ENCODE measurements at regions not wholly inside any gene's neighbourhood (a gene's known extent, or its start where the extent isn't known, plus 50 kb on each side); places are given as distances from the start of the nearest gene placed in this dataset.

DNA sequence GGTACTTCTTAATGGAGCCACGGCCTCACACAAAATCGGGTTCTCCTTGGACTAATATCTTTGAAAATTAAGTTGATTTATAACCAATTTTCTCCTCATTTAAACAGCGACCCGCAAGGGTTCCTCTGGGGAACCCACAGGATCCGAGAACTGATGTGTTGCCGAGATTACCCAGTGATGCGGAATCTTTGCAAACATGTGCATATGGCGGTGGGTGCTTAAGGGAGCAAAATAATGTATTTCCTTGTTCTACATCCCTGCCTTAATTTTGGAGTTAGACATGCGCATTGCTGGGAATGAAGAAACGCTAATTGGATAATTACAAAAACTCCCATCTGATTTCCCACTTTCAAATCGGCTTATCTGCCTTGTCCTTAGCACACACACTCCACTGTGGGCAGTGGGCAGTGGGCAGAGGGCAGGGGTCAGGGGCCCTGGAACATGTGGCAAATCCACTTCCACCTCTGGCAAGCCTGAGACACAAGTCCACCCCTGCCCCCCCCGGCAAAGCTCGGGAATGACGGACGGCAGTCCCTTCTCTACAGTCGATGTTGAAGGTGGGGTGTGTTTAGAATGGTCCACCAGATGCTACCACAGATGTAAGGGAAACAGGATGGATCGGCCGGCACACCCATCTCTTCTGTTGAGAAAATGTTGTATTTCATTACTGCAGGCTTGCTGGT lies 137.4 kb upstream of the CDH4 start:
- no peak overlapping the region for H3K27ac ChIP-seq (ENCODE audit: extremely low read depth, low read depth, low read length)
- ChIA-PET POLR2A (no interaction called here), CTCF (no interaction called here)
- TF ChIP-seq ZNF670 (tag by site-specific recombination; IDR thresholded peaks at IDR 0.05; ENCODE audit: low read depth), result no peak
- TF ChIP-seq ZNF518A (tag by site-specific recombination; conservative IDR thresholded peaks at IDR 0.05; ENCODE audit: low read depth), result no peak
- TF ChIP-seq GFI1B (tag by site-specific recombination; IDR thresholded peaks at IDR 0.05), result no peak
- no peak for TF ChIP-seq ZNF510 (tag by site-specific recombination; IDR thresholded peaks at IDR 0.05; ENCODE audit: insufficient replicate concordance)
- no peak for TF ChIP-seq ZNF658 (tag by site-specific recombination; IDR thresholded peaks at IDR 0.05)
- TF ChIP-seq ZNF354C (tag by site-specific recombination; IDR thresholded peaks at IDR 0.05; ENCODE audit: borderline replicate concordance, low read depth), result no peak
- TF ChIP-seq SCRT1 (tag by site-specific recombination; IDR thresholded peaks at IDR 0.05; ENCODE audit: borderline replicate concordance), result no peak
- no peak for TF ChIP-seq ZNF324 (tag by site-specific recombination; IDR thresholded peaks at IDR 0.05)
- TF ChIP-seq ZNF391 (tag by site-specific recombination; IDR thresholded peaks at IDR 0.05; ENCODE audit: borderline replicate concordance, low read depth), result no peak
- H3K9me3 ChIP-seq (ENCODE audit: control insufficient read depth, insufficient read depth, low read depth, low read length), result no peaks in the 10 kb centered on the region
- no peaks in the 10 kb centered on the region for H3K36me3 ChIP-seq (ENCODE audit: control insufficient read depth in 2 of 2, insufficient read depth in 1 of 2, low read length in 2 of 2)
- no peaks in the 10 kb centered on the region for H3K4me1 ChIP-seq (ENCODE audit: control insufficient read depth, insufficient read depth, low read length)
- H3K4me3 ChIP-seq (ENCODE audit: low read depth, low read length), result no peak overlapping the region

DNA sequence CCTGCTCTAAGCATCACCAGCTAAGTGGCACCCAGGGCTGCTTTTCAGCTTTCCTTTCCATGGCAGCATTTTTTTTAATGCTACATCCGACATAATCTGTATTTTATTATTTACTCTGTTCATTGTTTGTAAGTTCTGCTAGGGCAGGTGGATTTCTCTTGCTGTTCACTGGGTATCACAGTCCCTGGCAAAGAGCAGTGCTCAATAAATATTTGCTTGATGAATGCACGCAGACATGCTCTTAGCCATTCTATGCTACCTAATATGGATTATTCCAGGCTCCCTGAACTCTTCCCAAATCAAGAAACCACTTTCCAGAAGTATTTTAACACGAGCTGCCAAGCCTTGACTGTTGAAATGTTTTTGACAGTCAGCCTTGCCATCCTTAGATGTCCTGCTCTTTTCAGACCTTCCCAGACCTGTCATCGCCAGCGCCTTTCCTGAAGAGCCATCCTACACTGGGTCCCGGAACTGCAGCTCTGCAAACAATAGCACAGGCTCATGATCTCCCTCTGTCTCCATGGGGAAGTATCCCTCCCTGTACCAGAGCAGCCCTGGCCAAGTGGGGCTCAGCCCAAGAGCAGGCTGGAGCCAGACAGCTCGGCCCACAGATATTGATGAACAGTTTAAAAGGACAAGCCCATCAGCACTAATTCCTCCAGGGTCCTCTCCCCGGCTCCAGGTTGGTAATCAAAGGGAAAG lies 136.5 kb upstream of the CDH4 start:
- ChIA-PET POLR2A (no interaction called here), CTCF (interaction anchor here (0.7 kb wide), 1 partner anchor 95 kb away, joined by 3 read pairs; no protein-coding TSS in a partner anchor)
- H3K27ac ChIP-seq (ENCODE audit: extremely low read depth, low read depth, low read length), result no peak overlapping the region
- no peak for TF ChIP-seq YY2 (tag by site-specific recombination; IDR thresholded peaks at IDR 0.05)
- no peak overlapping the region for H3K4me3 ChIP-seq (ENCODE audit: low read depth, low read length)
- no peaks in the 10 kb centered on the region for H3K4me1 ChIP-seq (ENCODE audit: control insufficient read depth, insufficient read depth, low read length)
- H3K36me3 ChIP-seq (ENCODE audit: control insufficient read depth in 2 of 2, insufficient read depth in 1 of 2, low read length in 2 of 2), result no peaks in the 10 kb centered on the region
- no peaks in the 10 kb centered on the region for H3K9me3 ChIP-seq (ENCODE audit: control insufficient read depth, insufficient read depth, low read depth, low read length)

DNA sequence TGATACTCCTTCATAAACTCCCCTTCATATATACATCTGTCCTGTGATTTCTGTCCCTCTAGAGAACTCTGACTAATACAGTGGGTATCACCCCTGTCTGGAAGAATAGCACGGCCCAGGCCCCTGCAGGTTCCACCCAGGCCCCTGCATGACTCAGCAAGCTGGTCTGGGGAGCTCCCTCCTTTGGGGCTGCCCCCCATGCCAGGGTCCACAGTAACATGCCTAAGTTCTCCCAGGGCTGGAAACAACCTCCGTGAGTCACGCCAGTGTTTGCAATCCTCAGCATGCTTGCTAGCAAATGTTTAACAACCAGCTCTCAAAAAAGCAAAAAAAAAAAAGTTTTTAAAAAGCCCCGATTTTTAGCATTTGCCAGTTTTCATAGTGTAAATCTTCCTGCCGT lies 134.3 kb upstream of the CDH4 start:
- Histone ChIP-seq H3K4me3 (ENCODE audit: low read depth, low read length) (no peak overlapping the region), H3K9me3 (ENCODE audit: control insufficient read depth, insufficient read depth, low read depth, low read length) (no peaks in the 10 kb centered on the region), H3K36me3 (ENCODE audit: control insufficient read depth in 2 of 2, insufficient read depth in 1 of 2, low read length in 2 of 2) (no peaks in the 10 kb centered on the region), H3K4me1 (ENCODE audit: control insufficient read depth, insufficient read depth, low read length) (no peaks in the 10 kb centered on the region), H3K27ac (ENCODE audit: extremely low read depth, low read depth, low read length) (no peak overlapping the region)
- CTCF ChIA-PET, result no interaction called here
- POLR2A ChIA-PET, result no interaction called here
- TF ChIP-seq ZNF600 (tag by site-specific recombination; IDR thresholded peaks at IDR 0.05) (no peak), ZNF677 (tag by site-specific recombination; IDR thresholded peaks at IDR 0.05) (no peak), PRDM2 (tag by site-specific recombination; IDR thresholded peaks at IDR 0.05; ENCODE audit: borderline replicate concordance) (no peak), ZNF155 (tag by site-specific recombination; IDR thresholded peaks at IDR 0.05) (no peak), ZNF184 (tag by site-specific recombination; IDR thresholded peaks at IDR 0.05) (no peak)
- TF ChIP-seq, protein P1, sequence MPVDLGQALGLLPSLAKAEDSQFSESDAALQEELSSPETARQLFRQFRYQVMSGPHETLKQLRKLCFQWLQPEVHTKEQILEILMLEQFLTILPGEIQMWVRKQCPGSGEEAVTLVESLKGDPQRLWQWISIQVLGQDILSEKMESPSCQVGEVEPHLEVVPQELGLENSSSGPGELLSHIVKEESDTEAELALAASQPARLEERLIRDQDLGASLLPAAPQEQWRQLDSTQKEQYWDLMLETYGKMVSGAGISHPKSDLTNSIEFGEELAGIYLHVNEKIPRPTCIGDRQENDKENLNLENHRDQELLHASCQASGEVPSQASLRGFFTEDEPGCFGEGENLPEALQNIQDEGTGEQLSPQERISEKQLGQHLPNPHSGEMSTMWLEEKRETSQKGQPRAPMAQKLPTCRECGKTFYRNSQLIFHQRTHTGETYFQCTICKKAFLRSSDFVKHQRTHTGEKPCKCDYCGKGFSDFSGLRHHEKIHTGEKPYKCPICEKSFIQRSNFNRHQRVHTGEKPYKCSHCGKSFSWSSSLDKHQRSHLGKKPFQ (tag by site-specific recombination; IDR thresholded peaks at IDR 0.05), result no peak

Data from HEK293 (cell line).